SJSA1 (cell line): ENCODE measurements at regions not wholly inside any gene's neighbourhood (a gene's known extent, or its start where the extent isn't known, plus 50 kb on each side); places are given as distances from the start of the nearest gene placed in this dataset.

ENCODE experiments used
- DNase-seq, 2 experiments: peaks; one replicate each; pipeline ENCODE4 v3.0.0-alpha.2; 2015 to 2020; ENCODE audit warnings: low spot score in 2 of 2, low read depth in 1 of 2
- H3K27ac ChIP-seq: fragments of 250-450 bp; sonication (Bioruptor Pico); 2 replicates; pipeline ENCODE4 v1.5.1; 2020; ENCODE audit warnings: mild to moderate bottlenecking, moderate library complexity
- H3K27me3 ChIP-seq: fragments of 250-450 bp; sonication (Bioruptor Pico); replicated peaks from 2 replicates; pipeline ENCODE4 v1.5.1; 2020; ENCODE audit warnings: mild to moderate bottlenecking, moderate library complexity
- H3K36me3 ChIP-seq: fragments of 250-450 bp; sonication (Bioruptor Pico); 2 replicates; pipeline ENCODE4 v1.5.1; 2020; ENCODE audit warnings: mild to moderate bottlenecking
- H3K4me1 ChIP-seq: fragments of 250-450 bp; sonication (Bioruptor Pico); replicated peaks from 2 replicates; pipeline ENCODE4 v1.6.1; 2021; ENCODE audit warnings: mild to moderate bottlenecking
- H3K4me3 ChIP-seq: fragments of 250-450 bp; sonication (Bioruptor Pico); 2 replicates; pipeline ENCODE4 v1.5.1; 2020; ENCODE audit warnings: mild to moderate bottlenecking
- H3K9me3 ChIP-seq: fragments of 250-450 bp; sonication (Bioruptor Pico); replicated peaks from 2 replicates; pipeline ENCODE4 v1.5.1; 2020; ENCODE audit warnings: mild to moderate bottlenecking

- Histone ChIP-seq H3K27ac (no peak overlapping the region), H3K9me3 (no peaks in the 10 kb centered on the region), H3K4me3 (no peak overlapping the region), H3K36me3 (no peaks in the 10 kb centered on the region), H3K4me1 (no peaks in the 10 kb centered on the region), H3K27me3 (no peaks in the 10 kb centered on the region)
- DNase-seq, result no peak
These were observed 267.2 kb downstream of the ADGRG6 start for GRCh38 chr6:142568857-142569597.

- no peak overlapping the region for H3K27ac ChIP-seq
- no peak for DNase-seq
- no peak overlapping the region for H3K4me3 ChIP-seq
These were observed 267.9 kb downstream of the ADGRG6 start for GRCh38 chr6:142569676-142570075.

GRCh38 chr6:142570221-142570671 is 268.4 kb downstream of the ADGRG6 start:
- Histone ChIP-seq H3K27ac (no peak overlapping the region), H3K9me3 (no peaks in the 10 kb centered on the region), H3K4me1 (no peaks in the 10 kb centered on the region), H3K4me3 (no peak overlapping the region), H3K36me3 (no peaks in the 10 kb centered on the region), H3K27me3 (no peaks in the 10 kb centered on the region)
- peak in 1 of 2 experiments; percentile 6 for DNase-seq

More at GRCh38 chr6:142569676-142570075, 267.9 kb downstream of the ADGRG6 start:
- H3K27me3 ChIP-seq, result no peaks in the 10 kb centered on the region
- no peaks in the 10 kb centered on the region for H3K9me3 ChIP-seq
- no peaks in the 10 kb centered on the region for H3K36me3 ChIP-seq
- no peaks in the 10 kb centered on the region for H3K4me1 ChIP-seq

GRCh38 chr6:142592876-142593275 is 291.1 kb downstream of the ADGRG6 start:
- H3K27ac ChIP-seq, result no peak overlapping the region
- H3K4me3 ChIP-seq, result no peak overlapping the region
- DNase-seq, result no peak
- H3K27me3 ChIP-seq, result no peaks in the 10 kb centered on the region; the same call in 1 of the 2 replicates
- H3K4me1 ChIP-seq, result no peaks in the 10 kb centered on the region
- H3K9me3 ChIP-seq, result no peaks in the 10 kb centered on the region
- no peaks in the 10 kb centered on the region for H3K36me3 ChIP-seq

GRCh38 chr6:142597836-142598235 is 296.0 kb downstream of the ADGRG6 start:
- Histone ChIP-seq H3K9me3 (no peaks in the 10 kb centered on the region), H3K4me3 (no peak overlapping the region), H3K4me1 (no peaks in the 10 kb centered on the region), H3K27me3 (no peaks in the 10 kb centered on the region; the same call in 1 of the 2 replicates), H3K27ac (no peak overlapping the region), H3K36me3 (no peaks in the 10 kb centered on the region)
- DNase-seq, result no peak

- H3K27me3 ChIP-seq, result no peaks in the 10 kb centered on the region
- H3K27ac ChIP-seq, result no peak overlapping the region
- H3K4me1 ChIP-seq, result no peaks in the 10 kb centered on the region
- H3K9me3 ChIP-seq, result no peaks in the 10 kb centered on the region
- no peak overlapping the region for H3K4me3 ChIP-seq
- DNase-seq, result no peak
- H3K36me3 ChIP-seq, result no peaks in the 10 kb centered on the region
These were observed 299.6 kb downstream of the ADGRG6 start for GRCh38 chr6:142601427-142601826.

GRCh38 chr6:142602972-142603371 is 301.2 kb downstream of the ADGRG6 start:
- Histone ChIP-seq H3K4me3 (no peak overlapping the region), H3K4me1 (no peaks in the 10 kb centered on the region), H3K27ac (no peak overlapping the region), H3K27me3 (no peaks in the 10 kb centered on the region), H3K36me3 (no peaks in the 10 kb centered on the region), H3K9me3 (no peaks in the 10 kb centered on the region)
- no peak for DNase-seq

- Histone ChIP-seq H3K27me3 (no peaks in the 10 kb centered on the region), H3K4me3 (no peak overlapping the region), H3K4me1 (no peaks in the 10 kb centered on the region)
These were observed 304.2 kb downstream of the ADGRG6 start for GRCh38 chr6:142605922-142606485.

GRCh38 chr6:142612956-142613355 is 311.1 kb downstream of the ADGRG6 start:
- Histone ChIP-seq H3K4me3 (no peak overlapping the region), H3K36me3 (no peaks in the 10 kb centered on the region), H3K27ac (no peak overlapping the region), H3K27me3 (no peaks in the 10 kb centered on the region), H3K9me3 (no peaks in the 10 kb centered on the region), H3K4me1 (no peaks in the 10 kb centered on the region)
- DNase-seq, result no peak

More at GRCh38 chr6:142605922-142606485, 304.2 kb downstream of the ADGRG6 start:
- H3K9me3 ChIP-seq, result no peaks in the 10 kb centered on the region
- H3K36me3 ChIP-seq, result no peaks in the 10 kb centered on the region
- DNase-seq, result no peak
- H3K27ac ChIP-seq, result no peak overlapping the region

- Histone ChIP-seq H3K9me3 (no peaks in the 10 kb centered on the region), H3K4me1 (no peaks in the 10 kb centered on the region), H3K4me3 (no peak overlapping the region), H3K27ac (no peak overlapping the region), H3K36me3 (no peaks in the 10 kb centered on the region), H3K27me3 (no peaks in the 10 kb centered on the region)
- DNase-seq, result no peak
These were observed 312.2 kb downstream of the ADGRG6 start for GRCh38 chr6:142613981-142614380.

- no peak for DNase-seq
- Histone ChIP-seq H3K27me3 (no peaks in the 10 kb centered on the region), H3K27ac (no peak overlapping the region), H3K4me1 (no peaks in the 10 kb centered on the region), H3K36me3 (no peaks in the 10 kb centered on the region), H3K9me3 (peaks cover 3% of the 10 kb centered on the region; the same call in 1 of the 2 replicates), H3K4me3 (no peak overlapping the region)
These were observed 315.4 kb downstream of the ADGRG6 start for GRCh38 chr6:142617158-142617557.

GRCh38 chr6:142621822-142622221 is 320.0 kb downstream of the ADGRG6 start:
- H3K9me3 ChIP-seq, result peaks cover 3% of the 10 kb centered on the region; the same call in 1 of the 2 replicates
- DNase-seq, result no peak
- H3K27me3 ChIP-seq, result no peaks in the 10 kb centered on the region; the same call in 1 of the 2 replicates
- H3K27ac ChIP-seq, result no peak overlapping the region
- no peaks in the 10 kb centered on the region for H3K36me3 ChIP-seq
- no peak overlapping the region for H3K4me3 ChIP-seq
- H3K4me1 ChIP-seq, result no peaks in the 10 kb centered on the region

- Histone ChIP-seq H3K27ac (no peak overlapping the region), H3K4me3 (no peak overlapping the region), H3K27me3 (no peaks in the 10 kb centered on the region; the same call in 1 of the 2 replicates), H3K36me3 (no peaks in the 10 kb centered on the region), H3K4me1 (no peaks in the 10 kb centered on the region), H3K9me3 (peaks cover 3% of the 10 kb centered on the region; the same call in 1 of the 2 replicates)
- no peak for DNase-seq
These were observed 319.8 kb downstream of the HIVEP2 start for GRCh38 chr6:142624978-142625715.

- H3K27me3 ChIP-seq, result no peaks in the 10 kb centered on the region; the same call in 1 of the 2 replicates
- H3K4me3 ChIP-seq, result peak overlapping the region; percentile 6; the same call in 1 of the 2 replicates
- H3K4me1 ChIP-seq, result no peaks in the 10 kb centered on the region
- no peak for DNase-seq
- H3K27ac ChIP-seq, result no peak overlapping the region
- no peaks in the 10 kb centered on the region for H3K9me3 ChIP-seq
- no peaks in the 10 kb centered on the region for H3K36me3 ChIP-seq
These were observed 317.5 kb downstream of the HIVEP2 start for GRCh38 chr6:142627474-142627873.
